GM12892 (cell line): ENCODE measurements at regions not wholly inside any gene's neighbourhood (a gene's known extent, or its start where the extent isn't known, plus 50 kb on each side); places are given as distances from the start of the nearest gene placed in this dataset.

Source experiments
- DNase-seq: peaks from one replicate; pipeline ENCODE4 v3.0.0; 2011; ENCODE audit not compliant: insufficient read length
- FAIRE-seq: peaks from 2 replicates; lab custom pipeline; 2011; peaks lifted over from hg19 to GRCh38; lab: Jason Lieb, UNC
- POLR2A ChIP-seq: IDR thresholded peaks from 2 replicates; pipeline ENCODE4 v1.6.1; 2011; ENCODE audit warnings: low read depth, low read length, control low read depth
- POLR2AphosphoS5 ChIP-seq: IDR thresholded peaks from 2 replicates; pipeline ENCODE4 v1.6.1; 2011; ENCODE audit warnings: low read depth, low read length, control low read depth
- TAF1 ChIP-seq: IDR thresholded peaks from 2 replicates; pipeline ENCODE4 v1.6.1; 2011; ENCODE audit warnings: low read depth, mild to moderate bottlenecking, control low read depth, low read length, borderline replicate concordance

DNA sequence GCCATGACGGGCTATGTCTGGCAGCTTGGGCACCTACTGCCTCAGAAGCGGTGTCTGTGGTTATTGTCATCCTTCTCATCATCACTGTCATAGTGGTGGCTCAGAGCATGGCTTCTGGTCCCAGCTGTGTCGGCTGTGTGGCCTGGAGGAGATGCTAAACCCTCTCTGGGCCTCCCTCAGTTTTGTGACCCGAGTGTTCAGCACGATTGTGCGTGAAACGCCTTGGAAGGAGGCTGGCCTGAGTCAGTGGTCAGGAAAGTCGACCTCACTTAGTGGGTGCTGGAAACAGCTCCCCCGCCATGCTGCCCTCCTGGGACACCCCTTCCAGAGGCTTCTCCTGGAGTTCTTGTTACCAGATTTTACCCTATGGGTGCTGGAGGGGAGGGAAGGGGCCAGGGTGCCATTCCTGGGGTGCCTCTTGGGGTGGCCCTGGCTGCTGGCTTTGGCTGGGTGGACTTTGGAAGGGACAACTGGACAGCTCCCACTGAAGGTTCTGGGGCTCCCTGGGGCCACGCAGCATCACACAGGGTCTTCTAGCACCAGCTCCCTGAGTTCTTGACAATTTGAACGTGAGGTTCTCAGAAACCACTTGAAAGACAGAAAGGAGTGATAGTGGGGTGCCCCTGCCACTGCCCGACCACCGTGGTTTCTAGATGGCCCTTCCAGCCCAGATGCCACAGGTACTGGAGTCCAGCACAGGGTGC lies 226.5 kb upstream of the GSE1 start:
- no peak for DNase-seq
- TF ChIP-seq TAF1 (no peak), POLR2AphosphoS5 (no peak), POLR2A (no peak)
- no peak for FAIRE-seq

DNA sequence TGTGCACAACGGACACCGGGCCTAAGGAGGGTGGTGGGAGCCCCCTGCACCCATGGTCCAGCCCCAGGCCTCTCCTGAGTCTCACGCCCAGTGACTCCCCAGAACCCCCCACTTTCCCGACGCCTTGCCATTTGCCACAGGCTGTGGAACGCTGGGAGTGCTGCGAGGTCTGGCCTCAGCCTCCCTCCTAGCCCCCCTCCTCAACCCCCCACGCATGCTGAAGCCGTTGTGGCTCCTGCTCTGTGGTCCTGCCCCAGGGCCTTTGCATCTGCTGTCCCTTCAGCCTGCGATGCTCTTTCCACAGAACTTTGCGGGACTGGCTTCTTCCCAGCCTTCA lies 226.0 kb upstream of the GSE1 start:
- no peak for DNase-seq
- no peak for FAIRE-seq
- TF ChIP-seq POLR2AphosphoS5 (no peak), POLR2A (no peak), TAF1 (no peak)

DNA sequence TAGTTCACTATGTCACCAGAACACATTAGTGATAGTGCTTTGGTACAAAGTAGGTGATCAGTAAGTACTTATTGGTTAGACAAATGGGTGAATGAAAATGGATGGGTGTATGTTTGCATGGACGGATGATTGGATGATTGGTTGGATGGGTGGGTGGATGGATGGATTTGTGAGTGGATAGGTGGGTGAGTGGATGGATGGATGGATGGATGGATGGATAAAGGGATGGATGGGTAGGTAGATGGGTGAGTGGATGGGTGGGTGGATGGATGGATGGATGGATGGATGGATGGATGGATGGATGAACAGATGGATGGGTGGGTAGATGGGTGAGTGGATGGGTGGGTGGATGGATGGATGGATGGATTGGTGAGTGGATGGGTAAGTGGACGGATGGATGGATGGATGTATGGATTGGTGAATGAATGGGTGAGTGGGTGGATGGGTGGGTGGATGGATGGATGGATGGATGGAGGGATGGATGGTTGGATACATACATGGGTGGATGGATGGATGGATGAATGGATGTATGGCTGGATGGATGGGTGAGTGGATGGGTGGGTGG lies 225.3 kb upstream of the GSE1 start:
- FAIRE-seq = no peak
- TF ChIP-seq POLR2A (no peak), TAF1 (no peak), POLR2AphosphoS5 (no peak)

DNA sequence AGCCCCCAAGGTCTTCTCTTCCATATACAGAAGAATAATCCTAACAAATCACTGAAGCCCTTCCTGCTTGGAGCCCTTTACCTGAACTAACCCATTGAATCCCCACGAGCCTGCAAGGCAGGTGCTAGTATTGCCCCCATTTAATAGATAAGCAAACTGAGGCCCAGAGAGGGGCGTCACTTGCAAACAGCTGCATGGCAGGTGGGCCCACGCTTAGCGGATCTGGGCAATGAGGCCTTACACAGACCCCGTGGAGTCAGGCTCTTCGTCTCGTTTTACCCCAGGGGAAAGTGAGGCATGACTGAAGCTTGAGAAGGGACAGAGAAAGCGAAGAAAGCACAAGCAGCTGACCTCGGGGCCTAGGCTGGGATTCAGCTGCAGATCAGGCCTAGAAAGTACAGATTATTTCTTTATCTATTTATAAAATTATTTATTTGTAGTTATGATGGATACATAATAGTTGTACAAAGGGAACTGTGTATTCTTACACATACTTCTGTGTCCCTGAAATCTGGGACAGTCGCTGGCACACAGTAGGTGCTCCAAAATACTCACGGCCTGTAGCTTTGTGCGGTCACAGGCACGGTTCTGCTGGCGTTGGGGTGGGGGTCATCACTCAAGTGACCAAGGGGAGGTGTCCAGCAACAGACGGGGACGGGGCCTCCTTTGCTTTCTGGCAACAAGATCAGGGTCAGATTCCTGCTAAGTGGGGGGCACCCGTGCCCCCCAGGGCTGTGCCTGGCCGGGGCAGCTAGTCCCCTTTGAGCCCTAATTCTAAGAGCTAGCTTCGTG lies 223.2 kb upstream of the GSE1 start:
- DNase-seq = no peak
- no peak for FAIRE-seq
- no peak for TF ChIP-seq TAF1
- TF ChIP-seq POLR2AphosphoS5 = no peak
- no peak for TF ChIP-seq POLR2A

More for the DNA sequence above, 225.3 kb upstream of the GSE1 start:
- DNase-seq = no peak

DNA sequence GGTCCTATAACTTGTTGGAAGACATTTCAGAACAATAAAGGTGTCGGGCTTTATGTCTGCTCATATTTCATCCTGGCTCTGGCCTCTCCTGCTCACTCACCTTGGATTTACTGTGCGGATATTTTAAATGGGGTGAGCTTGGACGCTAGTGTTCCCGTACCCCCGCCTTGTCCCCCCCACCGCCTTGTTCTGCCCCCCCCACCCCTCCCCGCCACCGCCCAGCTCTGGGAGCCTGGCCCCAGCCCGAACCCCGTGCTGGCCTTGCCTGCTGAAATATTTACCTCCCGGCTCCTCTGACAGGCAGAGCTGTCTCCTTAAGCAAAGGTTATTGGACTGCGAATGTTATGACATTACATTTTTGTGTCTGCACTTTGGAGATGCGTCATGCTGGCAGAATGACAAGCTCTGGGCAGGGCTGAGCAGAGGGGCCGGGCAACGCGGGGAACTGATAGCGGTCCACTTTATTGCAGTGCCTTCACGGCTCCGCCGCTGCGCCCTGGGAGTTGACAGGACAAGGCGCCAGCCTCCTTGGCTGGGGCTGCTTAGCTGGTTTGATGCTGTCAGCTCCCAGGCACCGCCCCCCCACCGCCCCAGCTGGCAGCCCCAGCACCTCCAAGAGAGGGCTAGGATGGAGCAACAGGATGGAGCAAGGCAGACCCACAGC lies 222.5 kb upstream of the GSE1 start:
- TF ChIP-seq POLR2A (no peak), POLR2AphosphoS5 (no peak), TAF1 (no peak)
- DNase-seq = no peak
- FAIRE-seq = no peak

DNA sequence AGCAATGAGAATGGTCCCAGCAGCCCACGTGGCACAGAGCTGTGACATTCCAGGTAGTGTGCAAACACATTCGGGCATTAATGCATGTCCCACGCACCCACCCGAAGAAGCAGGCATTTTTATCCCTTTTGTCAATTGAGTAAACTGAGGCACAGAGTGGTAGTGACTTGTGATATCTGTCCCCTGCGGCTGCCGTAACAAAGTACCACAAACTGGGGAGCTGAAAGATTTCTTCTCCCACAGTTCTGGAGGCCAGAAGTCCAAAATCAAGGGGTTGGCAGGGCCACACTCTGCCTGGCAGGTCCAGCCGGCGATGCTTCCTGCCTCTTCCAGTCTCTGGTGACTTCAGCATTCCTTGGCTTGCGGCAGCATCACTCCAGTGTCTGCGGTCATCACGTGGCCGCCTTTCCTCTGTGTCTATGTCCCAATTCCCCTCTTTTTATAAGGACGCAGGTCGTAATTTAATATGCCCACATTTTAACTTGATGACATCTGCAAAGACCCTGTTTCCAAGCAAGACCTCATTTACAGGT lies 221.9 kb upstream of the GSE1 start:
- FAIRE-seq = no peak
- no peak for DNase-seq
- TF ChIP-seq TAF1 = no peak
- TF ChIP-seq POLR2A = no peak
- TF ChIP-seq POLR2AphosphoS5 = no peak

DNA sequence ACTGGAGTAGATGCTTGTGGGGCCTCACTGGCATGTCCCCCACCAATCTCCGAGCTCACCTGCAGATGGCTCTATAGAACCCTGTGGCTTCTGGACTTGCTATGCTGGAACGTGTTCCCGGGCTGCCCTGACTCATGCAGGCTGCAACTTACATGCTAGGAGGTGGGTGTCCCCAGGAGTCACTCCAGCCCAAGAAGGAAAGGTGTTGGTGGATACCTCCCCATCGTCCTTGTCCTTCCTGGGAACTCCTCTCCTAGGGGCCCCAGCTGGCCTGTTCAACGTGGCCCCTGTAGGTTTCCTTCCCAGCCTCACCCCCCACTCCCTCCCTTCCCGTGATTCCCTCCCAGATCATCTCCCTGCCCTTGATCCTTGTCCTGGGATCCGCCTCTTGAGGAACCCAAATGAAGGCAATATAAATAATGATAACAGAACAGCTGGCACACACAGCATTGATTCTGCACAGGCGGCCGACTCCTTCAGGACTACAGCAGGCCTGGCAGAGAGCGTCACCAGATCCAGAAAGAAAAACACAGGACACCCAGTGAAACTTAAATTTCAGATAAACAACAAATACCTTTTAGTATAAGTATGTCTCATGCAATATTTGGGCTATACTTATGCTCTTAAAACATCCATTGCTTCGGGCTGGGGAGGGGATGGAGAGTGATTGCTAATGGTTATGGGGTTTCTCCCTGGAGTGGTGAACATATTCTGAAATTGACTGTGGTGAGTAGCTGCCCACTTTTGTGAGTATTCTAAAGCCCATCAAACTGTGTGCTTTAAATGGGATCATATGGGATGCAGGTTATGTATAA lies 221.1 kb upstream of the GSE1 start:
- no peak for FAIRE-seq
- no peak for DNase-seq
- no peak for TF ChIP-seq TAF1
- no peak for TF ChIP-seq POLR2A
- TF ChIP-seq POLR2AphosphoS5 = no peak

DNA sequence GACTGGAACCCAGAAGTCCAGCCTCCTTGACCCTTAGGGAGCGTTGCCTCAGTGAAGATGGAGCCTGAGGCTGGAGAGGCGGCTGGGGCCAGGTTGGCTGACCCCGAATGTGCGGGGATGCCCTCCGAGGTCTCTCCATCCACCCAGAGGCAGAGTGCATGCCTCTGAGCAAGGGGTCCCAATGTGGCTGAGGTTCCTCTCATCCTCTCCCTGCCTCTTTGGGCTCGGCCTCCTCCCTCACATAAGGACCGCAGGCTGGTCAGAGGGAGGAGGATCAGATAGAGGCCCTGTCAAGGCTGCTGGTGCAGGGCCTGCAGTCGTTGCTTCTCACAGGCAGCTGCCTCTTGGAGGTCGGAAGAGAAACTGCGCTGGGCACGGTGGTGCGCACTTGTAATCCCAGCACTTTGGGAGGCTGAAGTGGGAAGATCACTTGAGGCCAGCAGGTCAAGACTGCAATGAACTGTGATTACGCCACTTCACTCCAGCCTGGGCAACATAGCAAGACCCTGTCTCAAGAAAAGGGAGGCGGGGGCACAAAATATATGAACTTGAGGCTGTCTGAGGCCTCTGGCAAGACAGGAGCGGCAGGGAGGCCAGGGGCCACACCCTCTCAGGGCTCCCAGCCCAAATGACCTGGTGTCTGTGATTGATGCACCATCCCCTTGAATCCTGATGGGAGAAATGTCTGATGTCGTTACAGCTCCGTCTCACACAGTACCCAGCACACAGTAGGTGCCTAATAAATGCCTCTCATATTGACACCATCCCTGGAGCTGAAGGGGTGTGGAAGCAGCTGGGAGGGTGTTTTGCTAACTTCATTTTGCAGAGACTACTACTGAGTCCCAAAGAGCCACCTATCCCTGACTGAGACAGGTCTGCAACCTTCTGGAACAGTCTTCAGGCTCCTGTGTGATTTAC lies 220.1 kb upstream of the GSE1 start:
- no peak for DNase-seq
- FAIRE-seq = no peak
- TF ChIP-seq TAF1 (no peak), POLR2A (no peak), POLR2AphosphoS5 (no peak)

DNA sequence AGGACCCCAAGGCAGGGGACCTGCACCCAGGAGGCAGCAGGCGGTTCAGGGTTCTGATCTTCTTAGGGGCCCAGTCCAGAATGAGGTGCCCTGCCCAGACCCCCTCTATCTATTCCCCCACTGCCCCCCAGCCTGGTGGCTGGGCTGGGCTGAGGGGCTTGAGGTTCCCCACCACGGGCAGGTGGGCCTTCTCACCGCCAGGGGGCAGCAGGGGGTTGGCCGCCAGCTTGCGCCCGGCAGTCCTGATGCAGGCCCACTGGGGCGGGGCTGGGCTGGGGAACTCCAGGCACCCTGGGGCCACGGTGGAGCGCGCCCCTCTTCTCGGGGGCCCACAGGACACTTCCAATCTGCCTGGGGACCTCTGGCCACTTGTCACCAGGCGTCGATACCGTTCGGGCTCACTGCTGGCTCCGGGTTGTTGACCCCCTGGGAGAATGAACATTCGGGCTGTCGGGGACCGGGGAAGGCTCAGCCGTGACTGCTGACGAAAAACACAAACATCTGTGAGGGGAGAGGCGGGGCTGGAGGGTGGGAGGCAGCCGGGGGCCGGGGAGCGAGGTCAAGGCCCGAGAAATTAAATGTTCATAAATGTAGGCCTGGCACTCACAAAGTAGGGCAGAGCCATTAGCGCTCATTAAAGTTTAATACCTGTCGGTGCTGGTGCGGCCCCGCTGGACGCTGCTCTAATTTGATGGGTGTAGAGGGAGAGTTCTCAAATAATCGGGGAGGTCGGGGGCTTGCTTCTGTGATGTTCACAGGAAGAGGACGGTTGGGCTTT lies 219.3 kb upstream of the GSE1 start:
- TF ChIP-seq POLR2A (no peak), POLR2AphosphoS5 (no peak), TAF1 (no peak)
- DNase-seq (peak; percentile 96), FAIRE-seq (no peak)

DNA sequence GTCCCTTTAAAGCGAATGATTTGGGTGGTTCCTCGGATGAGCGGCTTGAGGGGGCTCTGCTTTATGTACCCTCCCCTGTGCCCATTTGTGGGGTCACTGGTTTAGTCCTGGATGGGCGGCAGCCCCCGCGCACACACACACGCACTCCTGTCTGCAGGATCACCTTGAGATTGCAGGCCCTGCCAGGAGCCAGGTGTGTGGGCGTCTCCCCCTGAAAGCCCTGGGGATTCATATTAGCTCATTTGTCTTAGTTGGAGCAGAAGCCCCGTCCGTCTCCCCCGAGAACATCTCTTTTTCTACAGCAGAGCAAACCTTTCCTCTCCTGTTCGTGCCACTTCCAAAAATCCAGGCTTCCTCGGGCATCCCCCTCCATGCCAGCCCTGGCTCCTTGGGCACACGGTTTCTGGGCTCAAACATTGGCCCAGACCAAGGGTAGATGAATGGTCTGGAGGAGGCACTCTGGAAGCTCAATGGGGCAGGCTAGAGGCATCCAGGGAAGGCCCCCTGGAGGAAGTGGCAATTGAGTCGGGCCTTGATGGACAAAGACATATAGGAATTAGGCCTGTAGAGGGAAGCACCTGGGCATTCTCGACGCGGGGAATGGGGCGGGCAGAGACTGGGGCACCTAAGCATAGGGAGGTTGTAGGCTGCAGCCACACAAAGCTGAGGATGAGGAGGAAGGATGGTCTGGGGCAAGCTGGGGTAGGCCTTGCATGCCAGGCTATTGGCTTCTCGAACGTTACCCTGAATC lies 218.5 kb upstream of the GSE1 start:
- DNase-seq = no peak
- FAIRE-seq = no peak

More for the DNA sequence above, 218.5 kb upstream of the GSE1 start:
- TF ChIP-seq TAF1 (no peak), POLR2AphosphoS5 (no peak), POLR2A (no peak)
